Cardiac fibroblast (primary cell): ENCODE measurements at regions not wholly inside any gene's neighbourhood (a gene's known extent, or its start where the extent isn't known, plus 50 kb on each side); places are given as distances from the start of the nearest gene placed in this dataset.
"Not testable (repeated sequence)": the region's sequence is repeated elsewhere in the genome, so short reads cannot be mapped to it uniquely, and the experiment has no call there.

Experiments
- DNase-seq, 2 donors: peaks; one replicate each; pipeline versions ENCODE4 v3.0.0 to v3.0.0-alpha.2; 2010; ENCODE audit warnings: low read depth in 2 of 2
- H3K4me3 ChIP-seq, 2 donors: replicated peaks in 1 of 2; 1 replicate in 1 of 2; 2 replicates in 1 of 2; pipeline ENCODE4 v1.5.1; 2011; ENCODE audit warnings: low read depth in 2 of 2, low read length in 2 of 2, mild to moderate bottlenecking in 2 of 2, moderate library complexity in 1 of 2
- CTCF ChIP-seq: IDR thresholded peaks from one replicate; pipeline ENCODE4 v1.5.1; 2011; ENCODE audit warnings: low read depth, mild to moderate bottlenecking, low read length, inconsistent platforms

GRCh38 chr2:131673400-131674173, 145.9 kb downstream of the CCDC74A start:
- peak; percentile 71 to 72 for DNase-seq
- H3K4me3 ChIP-seq: peak overlapping the region; percentile 21 to 27
- peak; percentile 78 for TF ChIP-seq CTCF

DNA sequence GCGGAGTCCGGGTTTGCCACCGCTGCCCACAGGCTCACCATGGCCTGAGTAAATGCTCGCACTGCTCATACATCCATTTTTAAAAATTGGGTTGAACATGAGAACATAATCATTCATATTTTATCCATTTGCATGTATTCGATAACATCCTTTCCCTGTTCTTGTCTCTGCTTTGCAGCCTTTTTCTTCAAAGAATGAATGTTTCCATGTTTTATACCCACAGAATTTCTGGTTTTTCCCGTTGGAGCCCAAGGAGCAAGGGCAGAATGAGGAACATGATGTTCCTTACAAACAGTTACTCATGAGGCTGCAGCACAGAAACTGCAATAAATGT, 146.5 kb downstream of the CCDC74A start:
- no peak for DNase-seq
- H3K4me3 ChIP-seq: no peak overlapping the region
- TF ChIP-seq CTCF: no peak

GRCh38 chr2:131681611-131682121, 154.0 kb downstream of the CCDC74A start:
- H3K4me3 ChIP-seq: peak overlapping the region; percentile 76 to 88
- DNase-seq: not testable (repeated sequence)

- peak; percentile 90 to 93 for DNase-seq
- peak; percentile 24 for TF ChIP-seq CTCF
- H3K4me3 ChIP-seq: peak overlapping the region; percentile 76 to 88
Measured at GRCh38 chr2:131682122-131682944, 154.6 kb downstream of the CCDC74A start.

- H3K4me3 ChIP-seq: peak overlapping the region; percentile 76 to 88
- DNase-seq: peak; percentile 48 to 57
Measured at GRCh38 chr2:131682945-131683330, 155.2 kb downstream of the CCDC74A start.

GRCh38 chr2:131684631-131685316, 157.1 kb downstream of the CCDC74A start:
- H3K4me3 ChIP-seq: peak overlapping the region in 1 of 2 donors; percentile 88
- DNase-seq: peak; percentile 55 to 90

DNA sequence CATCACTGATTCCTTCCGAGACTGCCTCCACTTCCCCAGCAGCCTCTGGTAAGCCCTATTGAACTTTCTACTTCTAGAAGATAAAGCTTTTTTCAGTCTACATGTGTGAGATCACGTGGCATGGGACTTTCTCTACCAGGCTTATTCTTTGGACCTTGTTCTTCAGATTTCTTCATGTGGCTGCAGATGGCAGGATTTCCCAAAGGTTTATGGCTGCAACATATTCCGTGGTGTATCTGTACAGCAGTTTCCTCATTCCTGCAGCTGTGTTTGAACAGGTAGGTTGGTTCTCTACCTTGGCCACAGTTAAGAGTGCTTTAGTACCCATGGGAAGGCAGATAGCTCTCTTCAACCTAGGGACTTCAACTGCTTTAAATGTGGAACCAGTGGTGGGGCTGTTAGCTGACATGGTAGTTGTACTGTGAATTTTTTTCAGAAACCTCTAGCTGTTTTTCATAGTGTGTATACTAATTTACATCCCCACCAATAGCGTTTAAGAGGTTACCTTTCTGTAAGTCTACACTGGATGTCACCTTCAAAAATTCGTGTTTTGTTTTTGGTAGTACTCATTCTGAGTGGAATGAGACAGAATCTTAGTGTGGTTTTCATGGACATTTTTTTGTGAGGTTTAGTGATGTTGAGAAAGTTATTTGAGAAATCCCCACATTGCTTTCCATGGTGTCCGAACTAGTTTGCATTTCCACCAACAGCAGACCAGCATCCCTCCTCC, 158.6 kb downstream of the CCDC74A start:
- peak in 1 of 2 donors; percentile 64 for DNase-seq
- not testable (repeated sequence) for H3K4me3 ChIP-seq

DNA sequence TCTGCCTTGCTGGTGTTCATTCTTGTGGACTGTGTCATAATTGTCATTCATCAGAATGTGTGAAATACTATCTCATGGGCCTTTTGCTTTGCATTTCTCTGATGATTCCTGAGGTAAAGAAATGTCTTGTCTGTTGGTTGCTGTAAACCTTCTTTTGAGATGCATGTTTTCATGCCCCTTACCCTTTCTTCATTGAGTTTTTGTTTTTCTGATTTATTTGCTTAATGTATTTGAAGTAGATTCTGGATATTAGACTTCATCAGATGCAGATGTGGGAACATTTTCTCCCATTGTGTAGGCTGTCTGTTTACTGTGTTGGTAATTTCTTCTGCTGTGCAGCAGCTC, 159.2 kb downstream of the CCDC74A start:
- DNase-seq: peak in 1 of 2 donors; percentile 30
- H3K4me3 ChIP-seq: not testable (repeated sequence)

DNA sequence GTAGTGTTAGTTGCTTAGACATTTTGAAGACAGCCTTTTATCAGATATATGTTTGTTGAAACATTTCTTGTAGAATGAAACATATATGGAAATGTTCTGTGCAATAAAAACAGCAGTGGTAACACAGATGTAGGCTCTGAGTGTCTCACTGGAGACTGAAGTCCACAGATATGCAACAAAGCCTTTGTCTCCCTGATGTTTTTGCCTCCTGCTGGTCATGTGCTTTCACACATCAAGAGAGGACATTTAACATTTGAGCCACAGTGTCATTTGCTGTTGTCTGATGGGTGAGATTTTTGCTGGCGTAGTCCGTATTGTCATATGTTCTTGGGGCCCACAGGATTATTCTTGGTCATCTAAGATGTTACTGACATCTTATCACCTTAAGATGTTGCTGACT, 161.4 kb downstream of the CCDC74A start:
- H3K4me3 ChIP-seq, DNase-seq: not testable (repeated sequence)

- not testable (repeated sequence) for DNase-seq
Measured at GRCh38 chr2:131711268-131711667, 183.6 kb downstream of the CCDC74A start.

DNA sequence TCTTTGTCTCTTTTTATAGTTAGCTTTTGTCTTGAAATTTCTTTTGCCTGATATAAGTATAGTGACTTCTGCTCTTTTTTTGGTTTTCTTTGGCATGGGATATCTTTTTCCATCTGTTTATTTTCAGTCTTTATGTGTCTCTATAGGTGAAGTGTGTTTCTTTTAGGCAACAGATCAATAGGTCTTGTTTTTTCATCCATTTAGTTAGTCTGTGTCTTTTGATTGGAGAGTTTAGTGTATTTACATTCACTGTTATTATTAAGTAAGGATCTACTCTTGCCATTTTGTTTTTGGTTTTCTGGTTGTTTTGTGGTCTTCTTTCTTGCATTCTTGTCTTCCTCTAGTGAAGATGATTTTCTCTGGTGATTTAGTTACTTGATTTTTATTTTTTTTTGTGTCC, 190.2 kb downstream of the CCDC74A start:
- DNase-seq, H3K4me3 ChIP-seq: not testable (repeated sequence)

More at GRCh38 chr2:131711268-131711667, 183.6 kb downstream of the CCDC74A start:
- H3K4me3 ChIP-seq: not testable (repeated sequence)

DNA sequence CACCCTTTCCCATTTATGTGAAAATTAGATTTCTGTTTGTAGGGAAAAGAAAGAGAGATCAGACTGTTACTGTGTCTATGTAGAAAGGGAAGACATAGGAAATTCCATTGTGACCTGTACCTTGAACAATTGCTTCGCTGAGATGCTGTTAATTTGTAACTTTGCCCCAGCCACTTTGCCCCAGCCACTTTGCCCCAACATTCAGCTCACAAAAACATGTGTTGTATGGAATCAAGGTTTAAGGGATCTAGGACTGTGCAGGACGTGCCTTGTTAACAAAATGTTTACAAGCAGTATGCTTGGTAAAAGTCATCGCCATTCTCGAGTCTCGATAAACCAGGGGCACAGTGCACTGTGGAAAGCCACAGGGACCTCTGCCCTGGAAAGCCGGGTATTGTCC, 193.5 kb downstream of the CCDC74A start:
- not testable (repeated sequence) for DNase-seq, H3K4me3 ChIP-seq

DNA sequence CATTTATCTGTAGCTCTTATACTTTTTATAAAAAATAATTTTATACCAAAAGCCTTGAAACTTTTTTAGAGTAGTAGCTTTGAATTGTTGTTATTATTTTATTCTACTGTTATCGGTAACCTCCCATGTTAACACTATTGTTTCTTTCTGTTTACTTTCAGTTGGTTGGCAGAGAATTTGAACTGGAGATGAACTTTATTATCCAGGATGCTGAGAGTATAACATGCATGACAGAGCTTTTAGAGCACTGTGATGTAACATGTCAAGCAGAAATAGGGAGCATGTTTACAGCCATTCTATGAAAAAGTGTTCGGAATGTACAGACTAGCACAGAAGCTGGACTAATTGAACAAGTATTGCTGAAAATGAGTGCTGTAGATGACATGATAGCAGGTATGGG, 194.6 kb downstream of the CCDC74A start:
- not testable (repeated sequence) for H3K4me3 ChIP-seq, DNase-seq
